ENCODE measurements at regions not wholly inside any gene's neighbourhood (a gene's known extent, or its start where the extent isn't known, plus 50 kb on each side); places are given as distances from the start of the nearest gene placed in this dataset.

GRCh38 chr9:109549386-109549785 is 51.3 kb upstream of the PTPN3 start:
- DNase-seq: no peak

- no peak for DNase-seq
These were observed 53.5 kb upstream of the PTPN3 start for GRCh38 chr9:109551651-109552050.

- no peak for DNase-seq
These were observed 57.1 kb upstream of the PTPN3 start for GRCh38 chr9:109555215-109555614.

GRCh38 chr9:109556061-109556460 is 58.0 kb upstream of the PTPN3 start:
- DNase-seq: peak in 1 of 3 donors; percentile 7

GRCh38 chr9:109556786-109557185 is 58.7 kb upstream of the PTPN3 start:
- no peak for DNase-seq

GRCh38 chr9:109557481-109557880 is 59.4 kb upstream of the PTPN3 start:
- DNase-seq: no peak

GRCh38 chr9:109558718-109559151 is 60.6 kb upstream of the PTPN3 start:
- DNase-seq: no peak

- no peak for DNase-seq
These were observed 62.5 kb upstream of the PTPN3 start for GRCh38 chr9:109560470-109561132.

GRCh38 chr9:109561137-109561536 is 63.0 kb upstream of the PTPN3 start:
- DNase-seq: no peak

GRCh38 chr9:109568089-109568488 is 70.0 kb upstream of the PTPN3 start:
- DNase-seq: no peak

GRCh38 chr9:109568568-109569210 is 70.6 kb upstream of the PTPN3 start:
- no peak for DNase-seq

- peak; percentile 57 to 79 (median 62) for DNase-seq
These were observed 76.2 kb upstream of the PTPN3 start for GRCh38 chr9:109574061-109574882.

GRCh38 chr9:109576762-109577161 is 78.7 kb upstream of the PTPN3 start:
- no peak for DNase-seq

- DNase-seq: no peak
These were observed 81.3 kb upstream of the PTPN3 start for GRCh38 chr9:109579191-109579948.

GRCh38 chr9:109582386-109582785 is 84.3 kb upstream of the PTPN3 start:
- DNase-seq: no peak

GRCh38 chr9:109584205-109584604 is 86.1 kb upstream of the PTPN3 start:
- no peak for DNase-seq

- DNase-seq: no peak
These were observed 87.7 kb upstream of the PTPN3 start for GRCh38 chr9:109585796-109586195.

GRCh38 chr9:109586993-109587392 is 88.9 kb upstream of the PTPN3 start:
- DNase-seq: no peak

GRCh38 chr9:109588415-109588814 is 90.3 kb upstream of the PTPN3 start:
- no peak for DNase-seq

GRCh38 chr9:109590966-109591365 is 92.9 kb upstream of the PTPN3 start:
- DNase-seq: peak in 1 of 3 donors; percentile 34

- DNase-seq: no peak
These were observed 93.6 kb upstream of the PTPN3 start for GRCh38 chr9:109591691-109592090.

GRCh38 chr9:109593612-109594011 is 95.5 kb upstream of the PTPN3 start:
- no peak for DNase-seq

All from muscle of back (tissue), 3 donors.